SK-N-SH (cell line): ENCODE measurements at regions not wholly inside any gene's neighbourhood (a gene's known extent, or its start where the extent isn't known, plus 50 kb on each side); places are given as distances from the start of the nearest gene placed in this dataset.

Source experiments
- CTCF ChIA-PET: fragments of 300-600, 350-600 bp; formaldehyde crosslinking; extraction: SDS; loops from one replicate; lab custom pipeline; 2021; lab: Yijun Ruan, JAX
- POLR2A ChIA-PET: fragments of 350-600 bp; sonication (Branson Sonifier 250); formaldehyde crosslinking; extraction: SDS; loops from one replicate; lab custom pipeline; 2020; ENCODE audit warnings: antibody characterized with exemption, inconsistent platforms; lab: Yijun Ruan, JAX
- DNase-seq: peaks from one replicate; pipeline ENCODE4 v3.0.0; 2012
- H2AFZ ChIP-seq: fragments of 200-600 bp; sonication (generic); 2 replicates; pipeline ENCODE4 v1.8.1; 2016; ENCODE audit warnings: antibody characterized with exemption, mild to moderate bottlenecking, low read depth
- H3F3A ChIP-seq: fragments of 200-600 bp; sonication (generic); replicated peaks from 2 replicates; pipeline ENCODE3; 2016; ENCODE audit warnings: antibody characterized with exemption, mild to moderate bottlenecking; ENCODE audit not compliant: insufficient read depth
- H3K27ac ChIP-seq, 2 experiments: fragments of 200-500 bp in 1 of 2; fragments of 200-600 bp in 1 of 2; sonication (Bioruptor generic) in 1 of 2; sonication (generic), shearing (Covaris generic) in 1 of 2; 2 replicates each; pipeline versions ENCODE4 v1.5.1 to v1.6.1; 2014 to 2016; ENCODE audit warnings: low read depth in 2 of 2, inconsistent platforms in 1 of 2, low read length in 1 of 2, mild to moderate bottlenecking in 1 of 2, mixed read lengths in 1 of 2
- H3K27me3 ChIP-seq: fragments of 200-600 bp; sonication (generic), shearing (Covaris generic); 2 replicates; pipeline ENCODE4 v1.6.1; 2016; ENCODE audit warnings: mixed run types; ENCODE audit not compliant: insufficient read depth
- H3K36me3 ChIP-seq, 2 experiments: fragments of 200-500 bp in 1 of 2; fragments of 200-600 bp in 1 of 2; sonication (Bioruptor generic) in 1 of 2; sonication (generic) in 1 of 2; replicated peaks in 1 of 2; 2 replicates each; pipeline versions ENCODE3 to v1.5.1; 2014 to 2016; ENCODE audit warnings: low read length in 1 of 2, mild to moderate bottlenecking in 1 of 2; ENCODE audit not compliant: insufficient read depth in 2 of 2, control insufficient read depth in 1 of 2
- H3K4me1 ChIP-seq, 2 experiments: fragments of 200-500 bp in 1 of 2; fragments of 200-600 bp in 1 of 2; sonication (Bioruptor generic) in 1 of 2; sonication (generic), shearing (Covaris generic) in 1 of 2; 2 replicates each; pipeline versions ENCODE4 v1.5.1 to v1.6.1; 2014 to 2016; ENCODE audit warnings: low read depth in 1 of 2, low read length in 1 of 2, mixed run types in 1 of 2; ENCODE audit not compliant: insufficient read depth in 2 of 2, control insufficient read depth in 1 of 2
- H3K4me2 ChIP-seq: fragments of 200-600 bp; sonication (generic), shearing (Covaris generic); 2 replicates; pipeline ENCODE4 v1.6.1; 2017; ENCODE audit warnings: mixed run types
- H3K4me3 ChIP-seq, 2 experiments: fragments of 200-500 bp in 1 of 2; fragments of 200-600 bp in 1 of 2; sonication (Bioruptor generic) in 1 of 2; sonication (generic), shearing (Covaris generic) in 1 of 2; 2 replicates each; pipeline versions ENCODE4 v1.5.1 to v1.8.1; 2014 to 2016; ENCODE audit warnings: low read depth in 2 of 2, inconsistent platforms in 1 of 2, low read length in 1 of 2, mild to moderate bottlenecking in 1 of 2, mixed read lengths in 1 of 2, moderate library complexity in 1 of 2
- H3K79me2 ChIP-seq: fragments of 200-600 bp; sonication (generic); 2 replicates; pipeline ENCODE4 v1.8.1; 2017; ENCODE audit warnings: mild to moderate bottlenecking; ENCODE audit not compliant: insufficient read depth
- H3K9ac ChIP-seq: fragments of 200-600 bp; sonication (generic); 2 replicates; pipeline ENCODE4 v1.6.1; 2017; ENCODE audit warnings: mixed run types
- H3K9me2 ChIP-seq: fragments of 200-600 bp; sonication (generic); 2 replicates; pipeline ENCODE4 v1.6.1; 2017; ENCODE audit warnings: mixed run types
- H3K9me3 ChIP-seq: fragments of 200-600 bp; sonication (generic); 2 replicates; pipeline ENCODE4 v1.6.1; 2017; ENCODE audit warnings: mixed run types, mild to moderate bottlenecking, moderate library complexity
- H4K20me1 ChIP-seq: fragments of 200-600 bp; sonication (generic); 2 replicates; pipeline ENCODE4 v1.6.1; 2017; ENCODE audit warnings: mild to moderate bottlenecking, mixed run types; ENCODE audit not compliant: insufficient read depth
- ELF1 ChIP-seq: IDR thresholded peaks from 2 replicates; pipeline ENCODE4 v1.4.0; 2012
- EP300 ChIP-seq, 2 experiments: IDR thresholded peaks; 2 replicates each; pipeline versions ENCODE4 v1.4.0 to v1.6.1; 2012; ENCODE audit warnings: borderline replicate concordance in 1 of 2, low read depth in 1 of 2, low read length in 1 of 2
- EZH2phosphoT487 ChIP-seq: fragments of 200-600 bp; sonication (generic); IDR thresholded peaks from 2 replicates; pipeline ENCODE4 v1.6.1; 2017; ENCODE audit warnings: low read depth, mixed run types, mild to moderate bottlenecking, antibody characterized with exemption, moderate library complexity, borderline replicate concordance
- FOXJ3 ChIP-seq: sonication (generic); formaldehyde crosslinking; IDR thresholded peaks from 2 replicates; pipeline ENCODE4 v1.5.1; 2020; ENCODE audit warnings: mild to moderate bottlenecking, missing genetic modification reagents
- GABPA ChIP-seq: IDR thresholded peaks from 2 replicates; pipeline ENCODE4 v1.4.0; 2012; ENCODE audit warnings: low read depth, mild to moderate bottlenecking
- GATA2 ChIP-seq: sonication (generic); formaldehyde crosslinking; IDR thresholded peaks from 2 replicates; pipeline ENCODE4 v1.5.0; 2020; ENCODE audit warnings: mild to moderate bottlenecking, missing genetic modification reagents
- MEF2A ChIP-seq: IDR thresholded peaks from 2 replicates; pipeline ENCODE4 v1.4.0; 2012; ENCODE audit warnings: low read depth, borderline replicate concordance
- MXI1 ChIP-seq: IDR thresholded peaks from 2 replicates; pipeline ENCODE4 v1.6.1; 2012; ENCODE audit warnings: mild to moderate bottlenecking, low read depth, low read length, improper control_type of control experiment
- NFIC ChIP-seq: IDR thresholded peaks from 2 replicates; pipeline ENCODE4 v1.4.0; 2012; ENCODE audit warnings: borderline replicate concordance
- NRF1 ChIP-seq: IDR thresholded peaks from 2 replicates; pipeline ENCODE4 v1.6.1; 2012; ENCODE audit warnings: low read depth, mild to moderate bottlenecking, low read length
- POLR2AphosphoS5 ChIP-seq: IDR thresholded peaks from 2 replicates; pipeline ENCODE4 v1.6.1; 2012; ENCODE audit warnings: low read depth, low read length
- RCOR1 ChIP-seq: fragments of 150-350 bp; IDR thresholded peaks from 2 replicates; pipeline ENCODE4 v1.6.1; 2017; ENCODE audit warnings: antibody characterized with exemption, low read length
- RXRA ChIP-seq: IDR thresholded peaks from 2 replicates; pipeline ENCODE4 v1.4.0; 2012; ENCODE audit warnings: low read depth, mild to moderate bottlenecking, borderline replicate concordance
- SMC3 ChIP-seq: IDR thresholded peaks from 2 replicates; pipeline ENCODE4 v1.6.1; 2012; ENCODE audit warnings: low read depth, low read length, improper control_type of control experiment
- WGBS: methylation state at CpG from one replicate; pipeline ENCODE4 v1.1.6; 2017; ENCODE audit warnings: low lambda C conversion rate; 5-methylcytosine and 5-hydroxymethylcytosine counted together
- TF ChIP-seq, protein P1 (sequence below): IDR thresholded peaks from 2 replicates; pipeline ENCODE4 v1.4.0; 2012; ENCODE audit warnings: low read depth
- TF ChIP-seq, protein P2 (sequence below): fragments of 150-350 bp; IDR thresholded peaks from 2 replicates; pipeline ENCODE4 v1.6.1; 2016; ENCODE audit warnings: mild to moderate bottlenecking, low read depth, low read length
- TF ChIP-seq, protein P3 (sequence below): fragments of 150-350 bp; IDR thresholded peaks from 2 replicates; pipeline ENCODE4 v1.6.1; 2017; ENCODE audit warnings: antibody characterized with exemption, low read length, low read depth, borderline replicate concordance
- TF ChIP-seq, protein P4 (sequence below): IDR thresholded peaks from 2 replicates; pipeline ENCODE4 v1.6.1; 2012; ENCODE audit warnings: mild to moderate bottlenecking, low read depth, low read length, moderate library complexity

DNA sequence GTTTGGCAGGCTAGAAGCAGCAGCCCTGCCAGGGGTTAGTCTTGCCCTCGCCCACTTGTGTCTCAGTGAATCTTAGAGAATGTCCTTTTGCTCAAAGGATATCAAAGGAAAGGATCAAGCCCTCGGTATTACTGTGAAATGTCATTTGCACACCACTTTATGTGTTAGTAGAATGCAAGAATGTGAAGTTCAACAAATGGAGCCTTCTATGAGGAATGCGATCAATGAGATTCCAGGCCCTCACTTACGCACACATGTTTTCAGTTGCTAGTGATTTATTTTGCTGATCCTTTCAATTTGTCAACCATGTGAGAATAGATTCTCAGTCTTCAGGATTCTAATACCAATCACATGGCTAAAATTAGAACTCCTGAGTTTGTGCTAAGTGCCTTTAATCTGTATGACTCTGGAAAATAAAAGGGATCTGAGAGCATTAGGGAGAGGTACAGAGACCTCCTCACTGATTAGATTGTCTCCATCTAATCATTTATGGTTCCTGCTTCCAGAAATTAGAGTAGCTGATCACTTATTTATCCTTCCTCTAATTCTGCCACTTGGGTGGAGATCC is 123.0 kb upstream of the SP4 start:
- Histone ChIP-seq H3K9ac (no peak overlapping the region), H3F3A (no peaks in the 10 kb centered on the region), H3K27ac (no peak overlapping the region), H3K27me3 (no peaks in the 10 kb centered on the region), H2AFZ (no peak overlapping the region), H3K36me3 (no peaks in the 10 kb centered on the region), H3K9me3 (no peaks in the 10 kb centered on the region), H3K9me2 (no peaks in the 10 kb centered on the region), H3K4me1 (no peaks in the 10 kb centered on the region), H3K4me2 (no peak overlapping the region), H3K4me3 (no peak overlapping the region), H4K20me1 (no peaks in the 10 kb centered on the region), H3K79me2 (no peaks in the 10 kb centered on the region)
- WGBS = 40% methylated on average over 4 of the region's 4 CpGs
- ChIA-PET CTCF (no interaction called here), POLR2A (no interaction called here)
- no peak for DNase-seq
- TF ChIP-seq POLR2AphosphoS5 (no peak), GATA2 (CRISPR knock-in tag) (no peak), MEF2A (no peak), EP300 (IDR thresholded peaks at IDR 0.05; ENCODE audit: borderline replicate concordance in 1 of 2, low read depth in 1 of 2, low read length in 1 of 2) (no peak), RCOR1 (no peak), NRF1 (no peak), RXRA (no peak), FOXJ3 (CRISPR knock-in tag) (no peak), NFIC (no peak), SMC3 (no peak), GABPA (no peak), EZH2phosphoT487 (no peak), MXI1 (no peak), ELF1 (no peak)
- TF ChIP-seq, protein P1, sequence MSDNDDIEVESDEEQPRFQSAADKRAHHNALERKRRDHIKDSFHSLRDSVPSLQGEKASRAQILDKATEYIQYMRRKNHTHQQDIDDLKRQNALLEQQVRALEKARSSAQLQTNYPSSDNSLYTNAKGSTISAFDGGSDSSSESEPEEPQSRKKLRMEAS = no peak
- TF ChIP-seq, protein P2, sequence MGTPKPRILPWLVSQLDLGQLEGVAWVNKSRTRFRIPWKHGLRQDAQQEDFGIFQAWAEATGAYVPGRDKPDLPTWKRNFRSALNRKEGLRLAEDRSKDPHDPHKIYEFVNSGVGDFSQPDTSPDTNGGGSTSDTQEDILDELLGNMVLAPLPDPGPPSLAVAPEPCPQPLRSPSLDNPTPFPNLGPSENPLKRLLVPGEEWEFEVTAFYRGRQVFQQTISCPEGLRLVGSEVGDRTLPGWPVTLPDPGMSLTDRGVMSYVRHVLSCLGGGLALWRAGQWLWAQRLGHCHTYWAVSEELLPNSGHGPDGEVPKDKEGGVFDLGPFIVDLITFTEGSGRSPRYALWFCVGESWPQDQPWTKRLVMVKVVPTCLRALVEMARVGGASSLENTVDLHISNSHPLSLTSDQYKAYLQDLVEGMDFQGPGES = no peak
- TF ChIP-seq, protein P3, sequence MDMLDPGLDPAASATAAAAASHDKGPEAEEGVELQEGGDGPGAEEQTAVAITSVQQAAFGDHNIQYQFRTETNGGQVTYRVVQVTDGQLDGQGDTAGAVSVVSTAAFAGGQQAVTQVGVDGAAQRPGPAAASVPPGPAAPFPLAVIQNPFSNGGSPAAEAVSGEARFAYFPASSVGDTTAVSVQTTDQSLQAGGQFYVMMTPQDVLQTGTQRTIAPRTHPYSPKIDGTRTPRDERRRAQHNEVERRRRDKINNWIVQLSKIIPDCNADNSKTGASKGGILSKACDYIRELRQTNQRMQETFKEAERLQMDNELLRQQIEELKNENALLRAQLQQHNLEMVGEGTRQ = no peak
- TF ChIP-seq, protein P4, sequence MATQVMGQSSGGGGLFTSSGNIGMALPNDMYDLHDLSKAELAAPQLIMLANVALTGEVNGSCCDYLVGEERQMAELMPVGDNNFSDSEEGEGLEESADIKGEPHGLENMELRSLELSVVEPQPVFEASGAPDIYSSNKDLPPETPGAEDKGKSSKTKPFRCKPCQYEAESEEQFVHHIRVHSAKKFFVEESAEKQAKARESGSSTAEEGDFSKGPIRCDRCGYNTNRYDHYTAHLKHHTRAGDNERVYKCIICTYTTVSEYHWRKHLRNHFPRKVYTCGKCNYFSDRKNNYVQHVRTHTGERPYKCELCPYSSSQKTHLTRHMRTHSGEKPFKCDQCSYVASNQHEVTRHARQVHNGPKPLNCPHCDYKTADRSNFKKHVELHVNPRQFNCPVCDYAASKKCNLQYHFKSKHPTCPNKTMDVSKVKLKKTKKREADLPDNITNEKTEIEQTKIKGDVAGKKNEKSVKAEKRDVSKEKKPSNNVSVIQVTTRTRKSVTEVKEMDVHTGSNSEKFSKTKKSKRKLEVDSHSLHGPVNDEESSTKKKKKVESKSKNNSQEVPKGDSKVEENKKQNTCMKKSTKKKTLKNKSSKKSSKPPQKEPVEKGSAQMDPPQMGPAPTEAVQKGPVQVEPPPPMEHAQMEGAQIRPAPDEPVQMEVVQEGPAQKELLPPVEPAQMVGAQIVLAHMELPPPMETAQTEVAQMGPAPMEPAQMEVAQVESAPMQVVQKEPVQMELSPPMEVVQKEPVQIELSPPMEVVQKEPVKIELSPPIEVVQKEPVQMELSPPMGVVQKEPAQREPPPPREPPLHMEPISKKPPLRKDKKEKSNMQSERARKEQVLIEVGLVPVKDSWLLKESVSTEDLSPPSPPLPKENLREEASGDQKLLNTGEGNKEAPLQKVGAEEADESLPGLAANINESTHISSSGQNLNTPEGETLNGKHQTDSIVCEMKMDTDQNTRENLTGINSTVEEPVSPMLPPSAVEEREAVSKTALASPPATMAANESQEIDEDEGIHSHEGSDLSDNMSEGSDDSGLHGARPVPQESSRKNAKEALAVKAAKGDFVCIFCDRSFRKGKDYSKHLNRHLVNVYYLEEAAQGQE = no peak
